OCI-LY7 (cell line): ENCODE measurements at regions not wholly inside any gene's neighbourhood (a gene's known extent, or its start where the extent isn't known, plus 50 kb on each side); places are given as distances from the start of the nearest gene placed in this dataset.

Experiments
- BruUV-seq: library from RNA; stranded (reverse); fragments of 400-500 nt; replicated peaks from 2 replicates; lab custom pipeline; 2021; lab: Mats Ljungman, UMichigan
- CTCF ChIA-PET: fragments of 300-600 bp; sonication (Branson Sonifier 250); formaldehyde crosslinking; loops from one replicate; lab custom pipeline; 2022; ENCODE audit warnings: antibody characterized with exemption; ENCODE audit not compliant: unreplicated experiment; lab: Charles Lee
- POLR2A ChIA-PET: fragments of 300-600 bp; sonication (Branson Sonifier 250); formaldehyde crosslinking; loops from one replicate; lab custom pipeline; 2022; ENCODE audit warnings: antibody characterized with exemption; lab: Charles Lee
- DNase-seq: peaks from one replicate; pipeline ENCODE4 v3.0.0-alpha.2; 2015; ENCODE audit warnings: low spot score
- H2AFZ ChIP-seq: fragments of 200-600 bp; sonication (generic), shearing (Covaris generic); 2 replicates; pipeline ENCODE4 v1.6.1; 2014; ENCODE audit warnings: mild to moderate bottlenecking, antibody characterized with exemption, low read length, moderate library complexity
- H3K27ac ChIP-seq: fragments of 200-600 bp; sonication (generic); 2 replicates; pipeline ENCODE4 v1.5.1; 2014; ENCODE audit warnings: mixed run types, low read depth, mild to moderate bottlenecking, moderate library complexity, low read length, inconsistent platforms; ENCODE audit not compliant: poor library complexity, severe bottlenecking
- H3K36me3 ChIP-seq: fragments of 200-600 bp; sonication (generic); 2 replicates; pipeline ENCODE4 v1.6.1; 2014; ENCODE audit warnings: mild to moderate bottlenecking, antibody characterized with exemption, low read length, moderate library complexity, mixed read lengths; ENCODE audit not compliant: insufficient read depth
- H3K4me1 ChIP-seq: fragments of 200-600 bp; sonication (generic); 2 replicates; pipeline ENCODE4 v1.5.1; 2014; ENCODE audit warnings: mild to moderate bottlenecking, low read length; ENCODE audit not compliant: insufficient read depth, poor library complexity, severe bottlenecking
- H3K4me2 ChIP-seq: fragments of 200-600 bp; sonication (generic); 2 replicates; pipeline ENCODE4 v1.6.1; 2014; ENCODE audit warnings: mild to moderate bottlenecking, low read length
- H3K4me3 ChIP-seq: fragments of 200-600 bp; sonication (generic); 2 replicates; pipeline ENCODE4 v1.5.1; 2014; ENCODE audit warnings: mild to moderate bottlenecking, low read depth, low read length; ENCODE audit not compliant: poor library complexity, severe bottlenecking
- H3K79me2 ChIP-seq: fragments of 200-600 bp; sonication (generic); 2 replicates; pipeline ENCODE4 v1.6.1; 2016; ENCODE audit warnings: low read depth, mild to moderate bottlenecking, low read length, moderate library complexity, mixed read lengths; ENCODE audit not compliant: insufficient read depth
- H3K9me2 ChIP-seq: fragments of 200-600 bp; sonication (generic); 2 replicates; pipeline ENCODE4 v1.6.1; 2016; ENCODE audit warnings: mild to moderate bottlenecking, low read length, mixed read lengths; ENCODE audit not compliant: insufficient read depth
- H3K9me3 ChIP-seq: fragments of 200-600 bp; sonication (generic); 2 replicates; pipeline ENCODE4 v1.6.1; 2014; ENCODE audit warnings: mild to moderate bottlenecking, mixed run types, low read length, mixed read lengths
- H4K20me1 ChIP-seq: fragments of 200-600 bp; sonication (generic); 2 replicates; pipeline ENCODE4 v1.6.1; 2014; ENCODE audit warnings: mild to moderate bottlenecking, antibody characterized with exemption, low read length, moderate library complexity, mixed read lengths; ENCODE audit not compliant: insufficient read depth
- EZH2phosphoT487 ChIP-seq: fragments of 200-600 bp; sonication (generic); IDR thresholded peaks from 2 replicates; pipeline ENCODE4 v1.6.1; 2018; ENCODE audit warnings: low read depth, borderline replicate concordance, mild to moderate bottlenecking, mixed run types, antibody characterized with exemption, low read length, moderate library complexity, mixed read lengths
- intact Hi-C: fragments of 100-400 bp; cut with micrococcal nuclease; formaldehyde crosslinking; loops from one replicate; pipeline ENCODE4 v1.10.0; 2022; ENCODE audit not compliant: unreplicated experiment
- TF ChIP-seq, protein P1 (sequence below): fragments of 200-600 bp; sonication (generic); conservative IDR thresholded peaks from 2 replicates; pipeline ENCODE4 v1.5.1; 2014; ENCODE audit warnings: mild to moderate bottlenecking, antibody characterized with exemption, low read length, moderate library complexity, mixed read lengths

DNA sequence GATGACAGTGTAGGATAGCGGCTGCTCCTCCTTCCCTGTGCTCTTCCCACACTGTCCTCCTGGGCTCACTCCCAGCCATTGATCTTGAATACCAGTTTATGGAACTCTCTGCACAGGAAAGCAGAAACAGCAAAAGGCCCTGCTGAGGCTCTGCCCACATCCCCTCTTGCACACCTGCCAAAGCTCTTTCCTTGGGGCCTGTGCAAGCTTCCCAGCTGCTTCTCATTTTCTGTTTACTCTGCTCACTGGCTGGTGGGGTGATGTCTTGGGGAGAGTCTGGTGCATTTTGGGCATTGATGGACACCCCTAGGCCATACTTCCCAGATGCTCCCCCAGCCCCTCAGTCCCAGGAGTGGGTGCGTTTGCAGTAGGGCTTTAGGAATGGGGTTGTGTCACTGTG, 361.8 kb downstream of the TMEM121 start:
- no TSS peak for BruUV-seq

GRCh38 chr14:105888784-105889665, 362.6 kb downstream of the TMEM121 start:
- no peak overlapping the region for H3K27ac ChIP-seq
- no peak for TF ChIP-seq EZH2phosphoT487
- TF ChIP-seq, protein P1, sequence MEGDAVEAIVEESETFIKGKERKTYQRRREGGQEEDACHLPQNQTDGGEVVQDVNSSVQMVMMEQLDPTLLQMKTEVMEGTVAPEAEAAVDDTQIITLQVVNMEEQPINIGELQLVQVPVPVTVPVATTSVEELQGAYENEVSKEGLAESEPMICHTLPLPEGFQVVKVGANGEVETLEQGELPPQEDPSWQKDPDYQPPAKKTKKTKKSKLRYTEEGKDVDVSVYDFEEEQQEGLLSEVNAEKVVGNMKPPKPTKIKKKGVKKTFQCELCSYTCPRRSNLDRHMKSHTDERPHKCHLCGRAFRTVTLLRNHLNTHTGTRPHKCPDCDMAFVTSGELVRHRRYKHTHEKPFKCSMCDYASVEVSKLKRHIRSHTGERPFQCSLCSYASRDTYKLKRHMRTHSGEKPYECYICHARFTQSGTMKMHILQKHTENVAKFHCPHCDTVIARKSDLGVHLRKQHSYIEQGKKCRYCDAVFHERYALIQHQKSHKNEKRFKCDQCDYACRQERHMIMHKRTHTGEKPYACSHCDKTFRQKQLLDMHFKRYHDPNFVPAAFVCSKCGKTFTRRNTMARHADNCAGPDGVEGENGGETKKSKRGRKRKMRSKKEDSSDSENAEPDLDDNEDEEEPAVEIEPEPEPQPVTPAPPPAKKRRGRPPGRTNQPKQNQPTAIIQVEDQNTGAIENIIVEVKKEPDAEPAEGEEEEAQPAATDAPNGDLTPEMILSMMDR: no peak
- ChIA-PET CTCF (no interaction called here), POLR2A (no interaction called here)
- H3K9me2 ChIP-seq: no peaks in the 10 kb centered on the region
- H2AFZ ChIP-seq: no peak overlapping the region
- no TSS peak for BruUV-seq
- no peaks in the 10 kb centered on the region for H3K79me2 ChIP-seq
- no peaks in the 10 kb centered on the region for H4K20me1 ChIP-seq
- H3K36me3 ChIP-seq: no peaks in the 10 kb centered on the region
- no peak overlapping the region for H3K4me2 ChIP-seq
- no peak overlapping the region for H3K4me3 ChIP-seq
- intact Hi-C loops: no loop called here
- H3K4me1 ChIP-seq: no peaks in the 10 kb centered on the region
- DNase-seq: no peak
- H3K9me3 ChIP-seq: no peaks in the 10 kb centered on the region

More for the DNA sequence above, 361.8 kb downstream of the TMEM121 start:
- no peak for DNase-seq
- H3K27ac ChIP-seq: no peak overlapping the region
- H3K9me2 ChIP-seq: no peaks in the 10 kb centered on the region
- ChIA-PET POLR2A (no interaction called here), CTCF (no interaction called here)
- no peaks in the 10 kb centered on the region for H3K79me2 ChIP-seq
- H3K36me3 ChIP-seq: no peaks in the 10 kb centered on the region
- no peaks in the 10 kb centered on the region for H4K20me1 ChIP-seq
- no peak overlapping the region for H3K4me3 ChIP-seq
- no peak overlapping the region for H2AFZ ChIP-seq
- no peaks in the 10 kb centered on the region for H3K4me1 ChIP-seq
- H3K4me2 ChIP-seq: no peak overlapping the region
- H3K9me3 ChIP-seq: no peaks in the 10 kb centered on the region
- TF ChIP-seq, protein P1: no peak
- no peak for TF ChIP-seq EZH2phosphoT487
- intact Hi-C loops: no loop called here
